Thoracic aorta (tissue), 2 donors: ENCODE measurements at regions not wholly inside any gene's neighbourhood (a gene's known extent, or its start where the extent isn't known, plus 50 kb on each side); places are given as distances from the start of the nearest gene placed in this dataset.

Experiments
- ATAC-seq: fragments of 150-250 bp; one replicate; pipeline ENCODE4 v1.8.0; 2017; ENCODE audit warnings: low read depth; ENCODE audit not compliant: insufficient number of reproducible peaks, low FRiP score
- DNase-seq: peaks from one replicate; pipeline ENCODE4 v3.0.0-alpha.2; 2020; ENCODE audit warnings: low spot score
- H3K27ac ChIP-seq, 2 donors: fragments of 200-600 bp; sonication (generic); 1 replicate in 1 of 2; 2 replicates in 1 of 2; pipeline ENCODE4 v1.5.1; 2016; ENCODE audit warnings: mild to moderate bottlenecking in 2 of 2, moderate library complexity in 2 of 2
- H3K27me3 ChIP-seq: fragments of 200-600 bp; sonication (generic); replicated peaks from 2 replicates; pipeline ENCODE4 v1.6.0; 2016; ENCODE audit warnings: mild to moderate bottlenecking; ENCODE audit not compliant: insufficient read depth
- H3K36me3 ChIP-seq: fragments of 200-600 bp; sonication (generic); one replicate; pipeline ENCODE4 v1.5.1; 2016
- H3K4me1 ChIP-seq, 2 donors: fragments of 200-600 bp; sonication (generic); 1 replicate in 1 of 2; 2 replicates in 1 of 2; pipeline versions ENCODE4 v1.5.1 to v1.6.0; 2016; ENCODE audit warnings: low read depth in 2 of 2, mild to moderate bottlenecking in 1 of 2; ENCODE audit not compliant: control insufficient read depth in 1 of 2
- H3K4me3 ChIP-seq: fragments of 200-600 bp; sonication (generic); 2 replicates; pipeline ENCODE4 v1.5.1; 2016; ENCODE audit warnings: mild to moderate bottlenecking
- H3K9me3 ChIP-seq: fragments of 200-600 bp; sonication (generic); 2 replicates; pipeline ENCODE4 v1.5.1; 2016
- CTCF ChIP-seq: fragments of 200-600 bp; sonication (generic); IDR thresholded peaks from one replicate; pipeline ENCODE4 v1.5.1; 2019; ENCODE audit warnings: antibody characterized with exemption

DNA sequence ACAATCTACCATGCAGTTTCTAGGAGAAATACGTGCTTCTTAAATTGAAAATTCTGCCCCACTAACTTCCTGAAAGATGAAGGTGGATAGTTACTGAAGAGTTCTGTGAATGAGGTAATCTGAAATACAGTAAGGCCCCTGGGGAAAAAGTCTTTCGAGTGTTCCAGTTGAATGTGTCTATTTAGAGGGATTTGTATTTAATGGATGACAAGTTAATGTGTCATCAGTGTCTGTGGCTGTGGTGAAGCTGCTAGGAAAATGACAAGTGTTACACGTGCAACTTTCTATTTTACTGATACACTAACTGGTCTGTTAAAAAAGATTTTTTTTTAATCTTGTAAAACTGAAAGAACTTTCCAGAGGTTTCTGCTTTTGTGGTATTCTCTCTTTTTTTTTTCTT, 384.6 kb downstream of the STK39 start:
- no peaks in the 10 kb centered on the region for H3K9me3 ChIP-seq
- no peak for DNase-seq
- no peak overlapping the region for H3K27ac ChIP-seq
- TF ChIP-seq CTCF: no peak
- H3K4me3 ChIP-seq: no peak overlapping the region
- H3K4me1 ChIP-seq: peaks cover 0 to under 1% of the 10 kb centered on the region in 2 donors
- no peak for ATAC-seq
- H3K27me3 ChIP-seq: no peaks in the 10 kb centered on the region
- H3K36me3 ChIP-seq: no peaks in the 10 kb centered on the region

GRCh38 chr2:167862296-167862695, 385.1 kb downstream of the STK39 start:
- TF ChIP-seq CTCF: no peak
- Histone ChIP-seq H3K27ac (no peak overlapping the region), H3K9me3 (no peaks in the 10 kb centered on the region), H3K36me3 (no peaks in the 10 kb centered on the region), H3K27me3 (no peaks in the 10 kb centered on the region), H3K4me3 (no peak overlapping the region), H3K4me1 (peaks cover 0 to 5% of the 10 kb centered on the region in 2 donors)
- DNase-seq (no peak), ATAC-seq (no peak)

- Histone ChIP-seq H3K36me3 (no peaks in the 10 kb centered on the region), H3K4me1 (peaks cover 0 to 11% of the 10 kb centered on the region in 2 donors), H3K27ac (no peak overlapping the region), H3K4me3 (no peak overlapping the region), H3K27me3 (no peaks in the 10 kb centered on the region), H3K9me3 (no peaks in the 10 kb centered on the region)
- ATAC-seq: no peak
- no peak for DNase-seq
- no peak for TF ChIP-seq CTCF
Observed at GRCh38 chr2:167861574-167862193, 385.7 kb downstream of the STK39 start.

GRCh38 chr2:167860082-167860481, 387.3 kb downstream of the STK39 start:
- no peaks in the 10 kb centered on the region for H3K27me3 ChIP-seq
- TF ChIP-seq CTCF: no peak
- H3K4me1 ChIP-seq: peaks cover 0 to 12% of the 10 kb centered on the region in 2 donors
- H3K4me3 ChIP-seq: no peak overlapping the region
- no peaks in the 10 kb centered on the region for H3K36me3 ChIP-seq
- H3K27ac ChIP-seq: no peak overlapping the region
- H3K9me3 ChIP-seq: no peaks in the 10 kb centered on the region
- DNase-seq (no peak), ATAC-seq (no peak)

GRCh38 chr2:167859676-167860075, 387.7 kb downstream of the STK39 start:
- Histone ChIP-seq H3K9me3 (no peaks in the 10 kb centered on the region), H3K27me3 (no peaks in the 10 kb centered on the region), H3K4me3 (no peak overlapping the region), H3K27ac (no peak overlapping the region), H3K36me3 (no peaks in the 10 kb centered on the region), H3K4me1 (peaks cover 0 to 12% of the 10 kb centered on the region in 2 donors)
- no peak for DNase-seq
- ATAC-seq: no peak
- no peak for TF ChIP-seq CTCF
